ENCODE measurements at regions not wholly inside any gene's neighbourhood (a gene's known extent, or its start where the extent isn't known, plus 50 kb on each side); places are given as distances from the start of the nearest gene placed in this dataset.
"Not testable (repeated sequence)": the region's sequence is repeated elsewhere in the genome, so short reads cannot be mapped to it uniquely, and the experiment has no call there.

- no peak overlapping the region for H3K27ac Mint-ChIP-seq
- no peak for ATAC-seq (ENCODE audit: low read depth)
- peaks cover 7% of the 10 kb centered on the region for H3K27me3 Mint-ChIP-seq
Observed at GRCh38 chr5:138676002-138676401, 77.2 kb upstream of the CTNNA1 start.

DNA sequence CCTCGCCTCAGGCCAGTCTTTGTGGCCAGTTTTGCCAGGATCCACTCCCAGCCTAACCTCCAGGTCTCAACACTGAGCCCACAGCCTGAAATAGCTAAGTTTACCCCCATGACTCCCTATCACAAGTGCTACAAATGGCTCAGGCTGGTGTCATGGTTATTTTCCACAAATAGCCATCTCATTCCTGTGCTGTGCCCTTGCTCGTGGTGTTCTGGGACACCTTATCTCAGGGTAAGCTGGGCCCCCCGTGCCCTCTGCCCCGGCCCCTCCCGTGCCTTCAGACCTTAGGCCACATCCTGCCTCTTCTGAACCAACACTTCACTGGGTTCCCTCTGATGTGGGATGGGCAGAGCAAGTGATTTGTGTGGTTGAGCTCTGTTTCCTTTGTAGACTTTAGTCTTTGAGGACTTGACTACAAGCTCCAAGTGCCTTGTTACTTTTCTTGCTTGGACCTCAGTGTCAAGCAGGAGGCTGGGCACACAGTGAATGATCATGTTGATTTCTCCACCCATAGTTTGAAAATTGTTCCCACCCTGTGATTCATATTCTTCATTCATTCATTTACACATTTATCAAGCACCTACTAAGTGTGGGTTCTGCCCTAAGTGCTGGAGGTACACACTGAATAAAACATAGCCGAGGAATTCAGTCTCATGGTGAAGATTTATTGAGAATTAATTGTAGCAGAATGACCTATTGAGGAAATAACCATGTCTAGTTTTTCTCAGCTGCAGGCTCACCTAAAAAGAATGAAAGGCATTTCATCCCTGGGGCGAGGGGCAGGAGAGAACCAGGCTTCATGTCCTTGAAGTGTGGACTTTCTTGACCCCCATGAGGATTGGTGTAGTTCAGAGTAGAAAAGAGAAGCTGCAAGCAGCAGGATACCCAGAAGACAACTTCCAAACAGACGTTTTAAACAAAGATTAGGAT is 84.5 kb upstream of the CTNNA1 start:
- no peak overlapping the region for H3K27ac Mint-ChIP-seq
- H3K4me1 Mint-ChIP-seq, result peaks cover 8% of the 10 kb centered on the region
- DNase-seq (no peak), ATAC-seq (ENCODE audit: low read depth) (no peak)
- TF ChIP-seq, protein P1, sequence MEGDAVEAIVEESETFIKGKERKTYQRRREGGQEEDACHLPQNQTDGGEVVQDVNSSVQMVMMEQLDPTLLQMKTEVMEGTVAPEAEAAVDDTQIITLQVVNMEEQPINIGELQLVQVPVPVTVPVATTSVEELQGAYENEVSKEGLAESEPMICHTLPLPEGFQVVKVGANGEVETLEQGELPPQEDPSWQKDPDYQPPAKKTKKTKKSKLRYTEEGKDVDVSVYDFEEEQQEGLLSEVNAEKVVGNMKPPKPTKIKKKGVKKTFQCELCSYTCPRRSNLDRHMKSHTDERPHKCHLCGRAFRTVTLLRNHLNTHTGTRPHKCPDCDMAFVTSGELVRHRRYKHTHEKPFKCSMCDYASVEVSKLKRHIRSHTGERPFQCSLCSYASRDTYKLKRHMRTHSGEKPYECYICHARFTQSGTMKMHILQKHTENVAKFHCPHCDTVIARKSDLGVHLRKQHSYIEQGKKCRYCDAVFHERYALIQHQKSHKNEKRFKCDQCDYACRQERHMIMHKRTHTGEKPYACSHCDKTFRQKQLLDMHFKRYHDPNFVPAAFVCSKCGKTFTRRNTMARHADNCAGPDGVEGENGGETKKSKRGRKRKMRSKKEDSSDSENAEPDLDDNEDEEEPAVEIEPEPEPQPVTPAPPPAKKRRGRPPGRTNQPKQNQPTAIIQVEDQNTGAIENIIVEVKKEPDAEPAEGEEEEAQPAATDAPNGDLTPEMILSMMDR (IDR thresholded peaks at IDR 0.05), result no peak
- ChIA-PET POLR2A (no interaction called here), CTCF (no interaction called here)
- no peaks in the 10 kb centered on the region for H3K36me3 Mint-ChIP-seq (ENCODE audit: low read depth)
- intact Hi-C loops (cut with micrococcal nuclease), result no loop called here
- H3K4me3 Mint-ChIP-seq, result no peak overlapping the region
- H3K9me3 Mint-ChIP-seq, result no peaks in the 10 kb centered on the region
- peaks cover 10% of the 10 kb centered on the region for H3K27me3 Mint-ChIP-seq

More at GRCh38 chr5:138676002-138676401, 77.2 kb upstream of the CTNNA1 start:
- TF ChIP-seq, protein P1 (IDR thresholded peaks at IDR 0.05), result no peak
- Mint-ChIP-seq H3K9me3 (peaks cover 10% of the 10 kb centered on the region), H3K4me3 (no peak overlapping the region), H3K4me1 (no peaks in the 10 kb centered on the region), H3K36me3 (ENCODE audit: low read depth) (peaks cover 3% of the 10 kb centered on the region)
- intact Hi-C loops (cut with micrococcal nuclease), result no loop called here
- no peak for DNase-seq
- CTCF ChIA-PET, result no interaction called here
- POLR2A ChIA-PET, result no interaction called here

GRCh38 chr5:138667782-138668331 is 85.4 kb upstream of the CTNNA1 start:
- H3K27ac Mint-ChIP-seq; DNase-seq; H3K4me3 Mint-ChIP-seq; H3K36me3 Mint-ChIP-seq (ENCODE audit: low read depth); CTCF ChIA-PET; H3K9me3 Mint-ChIP-seq; intact Hi-C loops (cut with micrococcal nuclease); POLR2A ChIA-PET; ATAC-seq (ENCODE audit: low read depth): not testable (repeated sequence)
- Mint-ChIP-seq H3K27me3 (peaks cover 10% of the 10 kb centered on the region), H3K4me1 (peaks cover 16% of the 10 kb centered on the region)

GRCh38 chr5:138666226-138666742 is 86.9 kb upstream of the CTNNA1 start:
- intact Hi-C loops (cut with micrococcal nuclease), result no loop called here
- no peak for ATAC-seq (ENCODE audit: low read depth)
- ChIA-PET POLR2A (no interaction called here), CTCF (no interaction called here)
- no peak overlapping the region for H3K27ac Mint-ChIP-seq
- peaks cover 3% of the 10 kb centered on the region for H3K9me3 Mint-ChIP-seq
- DNase-seq, result no peak
- H3K4me3 Mint-ChIP-seq, result no peak overlapping the region
- H3K4me1 Mint-ChIP-seq, result peaks cover 32% of the 10 kb centered on the region
- H3K27me3 Mint-ChIP-seq, result peaks cover 9% of the 10 kb centered on the region
- H3K36me3 Mint-ChIP-seq (ENCODE audit: low read depth), result no peaks in the 10 kb centered on the region
- TF ChIP-seq, protein P1 (IDR thresholded peaks at IDR 0.05), result no peak

DNA sequence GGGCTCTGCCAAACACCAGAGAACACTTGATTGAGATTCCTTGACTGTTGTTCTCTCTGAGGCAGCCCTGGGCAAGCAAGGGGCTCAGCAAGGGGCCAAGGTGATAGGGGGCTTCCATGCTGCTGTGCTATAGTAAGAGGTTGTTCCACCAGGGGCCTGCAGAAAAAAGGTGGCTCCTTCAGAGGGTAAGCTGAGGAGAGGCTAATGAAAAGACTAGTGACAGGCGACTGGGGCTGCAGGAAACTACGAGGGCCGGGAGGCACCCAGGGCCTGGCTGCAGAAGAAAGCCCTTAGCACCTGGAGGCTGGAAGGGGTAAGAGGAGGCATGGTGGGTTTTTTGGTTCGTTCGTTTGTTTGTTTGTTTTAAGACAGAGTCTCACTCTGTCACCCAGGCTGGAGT is 88.0 kb upstream of the CTNNA1 start:
- ChIA-PET CTCF (no interaction called here), POLR2A (no interaction called here)
- Mint-ChIP-seq H3K9me3 (peaks cover 3% of the 10 kb centered on the region), H3K27me3 (peaks cover 9% of the 10 kb centered on the region), H3K4me1 (peaks cover 37% of the 10 kb centered on the region), H3K27ac (no peak overlapping the region), H3K4me3 (no peak overlapping the region), H3K36me3 (ENCODE audit: low read depth) (no peaks in the 10 kb centered on the region)
- ATAC-seq (ENCODE audit: low read depth) (no peak), DNase-seq (no peak)
- TF ChIP-seq, protein P1 (IDR thresholded peaks at IDR 0.05), result no peak
- intact Hi-C loops (cut with micrococcal nuclease), result no loop called here

All from activated B cell treated with CpG ODN at 0.5 μM for 24 hours (primary cell).